H1 (cell line): ENCODE measurements at regions not wholly inside any gene's neighbourhood (a gene's known extent, or its start where the extent isn't known, plus 50 kb on each side); places are given as distances from the start of the nearest gene placed in this dataset.

Experiments
- CTCF ChIA-PET: fragments of 300-600 bp; sonication (Branson Sonifier 250); formaldehyde crosslinking; loops from one replicate; lab custom pipeline; 2021; ENCODE audit not compliant: partially characterized antibody; lab: Charles Lee
- POLR2A ChIA-PET: fragments of 300-600 bp; sonication (Branson Sonifier 250); formaldehyde crosslinking; loops from one replicate; lab custom pipeline; 2021; ENCODE audit warnings: inconsistent platforms; ENCODE audit not compliant: partially characterized antibody; lab: Charles Lee
- DNase-seq, 2 experiments: peaks; one replicate each; pipeline versions ENCODE4 v3.0.0 to v3.0.0-alpha.2; 2010 to 2022; ENCODE audit warnings: low spot score in 2 of 2, low read depth in 1 of 2, mixed read lengths in 1 of 2
- FAIRE-seq: peaks from 2 replicates; lab custom pipeline; 2011; peaks lifted over from hg19 to GRCh38; lab: Jason Lieb, UNC
- H2AFZ ChIP-seq: 2 replicates; pipeline ENCODE4 v1.8.1; 2012; ENCODE audit warnings: low read length, inconsistent platforms
- H2AK5ac ChIP-seq: 2 replicates; pipeline ENCODE4 v1.6.1; 2013; ENCODE audit warnings: low read depth, low read length
- H2BK120ac ChIP-seq: replicated peaks from 2 replicates; pipeline ENCODE3; 2013; ENCODE audit warnings: low read depth, low read length, inconsistent platforms
- H2BK12ac ChIP-seq: 2 replicates; pipeline ENCODE4 v1.6.1; 2013; ENCODE audit warnings: low read depth, low read length
- H2BK15ac ChIP-seq: 2 replicates; pipeline ENCODE4 v1.6.1; 2013; ENCODE audit warnings: low read length
- H2BK20ac ChIP-seq: 2 replicates; pipeline ENCODE4 v1.6.1; 2013; ENCODE audit warnings: low read length
- H2BK5ac ChIP-seq: 2 replicates; pipeline ENCODE4 v1.6.1; 2013; ENCODE audit warnings: low read depth, low read length
- H3K14ac ChIP-seq: 2 replicates; pipeline ENCODE4 v1.6.1; 2013; ENCODE audit warnings: inconsistent platforms; ENCODE audit not compliant: insufficient read length
- H3K18ac ChIP-seq: 2 replicates; pipeline ENCODE4 v1.6.1; 2013; ENCODE audit warnings: low read length; ENCODE audit errors: extremely low read depth
- H3K23ac ChIP-seq: 2 replicates; pipeline ENCODE4 v1.6.1; 2013; ENCODE audit warnings: inconsistent platforms; ENCODE audit not compliant: insufficient read length
- H3K23me2 ChIP-seq: 2 replicates; pipeline ENCODE4 v1.6.1; 2013; ENCODE audit warnings: low read depth, low read length
- H3K27ac ChIP-seq: 2 replicates; pipeline ENCODE4 v1.6.1; 2011; ENCODE audit warnings: low read depth, low read length, inconsistent platforms
- H3K27me3 ChIP-seq, 4 experiments: replicated peaks in 1 of 4; 1 replicate in 1 of 4; 2 replicates in 3 of 4; pipeline versions ENCODE4 v1.6.1 to v1.8.1; 2011 to 2013; ENCODE audit warnings: low read length in 3 of 4, mild to moderate bottlenecking in 3 of 4, inconsistent platforms in 2 of 4, mixed read lengths in 2 of 4, moderate library complexity in 1 of 4; ENCODE audit not compliant: control insufficient read depth in 3 of 4, insufficient read depth in 3 of 4; ENCODE audit errors: extremely low read depth in 1 of 4
- H3K36me3 ChIP-seq, 4 experiments: 2 replicates each; pipeline versions ENCODE4 v1.6.1 to v1.8.1; 2011 to 2013; ENCODE audit warnings: mild to moderate bottlenecking in 4 of 4, low read length in 3 of 4, moderate library complexity in 2 of 4, control low read depth in 1 of 4, inconsistent platforms in 1 of 4; ENCODE audit not compliant: insufficient read depth in 4 of 4, control insufficient read depth in 2 of 4
- H3K4ac ChIP-seq: replicated peaks from 2 replicates; pipeline ENCODE3; 2013; ENCODE audit warnings: low read length, low read depth, mixed read lengths, inconsistent platforms; ENCODE audit not compliant: insufficient read length
- H3K4me1 ChIP-seq, 4 experiments: replicated peaks in 1 of 4; 1 replicate in 1 of 4; 2 replicates in 3 of 4; pipeline versions ENCODE4 v1.6.1 to v1.8.1; 2011 to 2013; ENCODE audit warnings: low read length in 3 of 4, inconsistent platforms in 2 of 4, mixed read lengths in 1 of 4; ENCODE audit not compliant: insufficient read depth in 4 of 4, control insufficient read depth in 3 of 4
- H3K4me2 ChIP-seq, 2 experiments: 2 replicates each; pipeline versions ENCODE4 v1.6.1 to v1.8.1; 2011 to 2013; ENCODE audit warnings: low read depth in 2 of 2, low read length in 2 of 2, control low read depth in 1 of 2, inconsistent platforms in 1 of 2, mild to moderate bottlenecking in 1 of 2; ENCODE audit not compliant: insufficient read depth in 1 of 2
- H3K4me3 ChIP-seq, 4 experiments: fragments of 200-600, 300-600 bp in 1 of 4; sonication (generic), shearing (Covaris generic), sonication (Bioruptor Twin) in 1 of 4; 2 replicates each; pipeline versions ENCODE4 v1.5.1 to v1.8.1; 2011 to 2016; ENCODE audit warnings: low read length in 4 of 4, low read depth in 3 of 4, control low read depth in 2 of 4, inconsistent platforms in 2 of 4, mild to moderate bottlenecking in 2 of 4, mixed read lengths in 1 of 4, moderate library complexity in 1 of 4; ENCODE audit not compliant: insufficient read depth in 2 of 4; ENCODE audit errors: extremely low read depth in 1 of 4
- H3K56ac ChIP-seq: replicated peaks from 2 replicates; pipeline ENCODE3; 2013; ENCODE audit warnings: low read depth, mild to moderate bottlenecking, mixed read lengths, low read length, inconsistent platforms; ENCODE audit not compliant: insufficient read length
- H3K79me1 ChIP-seq: 2 replicates; pipeline ENCODE4 v1.6.1; 2013; ENCODE audit warnings: low read depth, low read length, control low read depth
- H3K79me2 ChIP-seq, 2 experiments: 2 replicates each; pipeline versions ENCODE4 v1.6.1 to v1.8.1; 2012 to 2013; ENCODE audit warnings: low read length in 2 of 2, mild to moderate bottlenecking in 2 of 2, inconsistent platforms in 1 of 2; ENCODE audit not compliant: insufficient read depth in 2 of 2, control insufficient read depth in 1 of 2
- H3K9ac ChIP-seq, 4 experiments: replicated peaks in 1 of 4; 1 replicate in 1 of 4; 2 replicates in 3 of 4; pipeline versions ENCODE4 v1.6.1 to v1.8.1; 2011 to 2013; ENCODE audit warnings: low read depth in 3 of 4, low read length in 3 of 4, control low read depth in 2 of 4, mild to moderate bottlenecking in 2 of 4, moderate library complexity in 2 of 4, inconsistent platforms in 1 of 4; ENCODE audit errors: extremely low read depth in 1 of 4
- H3K9me3 ChIP-seq, 2 experiments: 2 replicates each; pipeline versions ENCODE4 v1.6.1 to v1.8.1; 2012 to 2013; ENCODE audit warnings: mild to moderate bottlenecking in 2 of 2, moderate library complexity in 2 of 2, control low read depth in 1 of 2, inconsistent platforms in 1 of 2, low read depth in 1 of 2, low read length in 1 of 2, mixed read lengths in 1 of 2; ENCODE audit not compliant: insufficient read depth in 2 of 2
- H4K20me1 ChIP-seq, 2 experiments: replicated peaks in 1 of 2; 2 replicates each; pipeline versions ENCODE3 to v1.8.1; 2011 to 2013; ENCODE audit warnings: inconsistent platforms in 2 of 2, low read length in 2 of 2, mild to moderate bottlenecking in 1 of 2; ENCODE audit not compliant: insufficient read depth in 2 of 2, control insufficient read depth in 1 of 2
- H4K5ac ChIP-seq: 2 replicates; pipeline ENCODE4 v1.6.1; 2013; ENCODE audit warnings: low read length, low read depth, mixed read lengths, inconsistent platforms; ENCODE audit not compliant: insufficient read length
- H4K8ac ChIP-seq: 2 replicates; pipeline ENCODE4 v1.8.0; 2013; ENCODE audit warnings: mild to moderate bottlenecking, moderate library complexity, low read length, inconsistent platforms; ENCODE audit not compliant: insufficient read depth; ENCODE audit errors: extremely low read depth
- H4K91ac ChIP-seq: replicated peaks from 2 replicates; pipeline ENCODE3; 2013; ENCODE audit warnings: low read length, mixed read lengths, inconsistent platforms; ENCODE audit not compliant: insufficient read length
- MAFK ChIP-seq: IDR thresholded peaks from 2 replicates; pipeline ENCODE4 v1.6.1; 2012; ENCODE audit warnings: low read depth, mild to moderate bottlenecking, improper control_type of control experiment, low read length
- SRF ChIP-seq: IDR thresholded peaks from 2 replicates; pipeline ENCODE4 v1.6.1; 2011; ENCODE audit warnings: mild to moderate bottlenecking, low read depth, low read length, moderate library complexity
- WGBS, 2 experiments: shearing (Covaris generic) in 1 of 2; methylation state at CpG; one replicate each; pipeline versions ENCODE4 v1.1.6 to v1.1.7; 2013 to 2015; ENCODE audit warnings: low lambda C conversion rate in 2 of 2, mixed read lengths in 2 of 2, inconsistent platforms in 1 of 2, low coverage in 1 of 2, missing lambda C conversion rate in 1 of 2; ENCODE audit not compliant: insufficient replicate concordance in 2 of 2, insufficient coverage in 1 of 2, insufficient read length in 1 of 2; ENCODE audit errors: extremely low coverage in 1 of 2, missing lambda C conversion rate in 1 of 2; 5-methylcytosine and 5-hydroxymethylcytosine counted together

- no peaks in the 10 kb centered on the region for H3K36me3 ChIP-seq
- peak; percentile 76; the same call in 1 of the 2 replicates for TF ChIP-seq MAFK
- TF ChIP-seq SRF, result no peak
- H3K27me3 ChIP-seq, result no peaks in the 10 kb centered on the region
- CTCF ChIA-PET, result no interaction called here
- no peak overlapping the region for H4K8ac ChIP-seq
- H4K91ac ChIP-seq, result no peak overlapping the region
- H2BK12ac ChIP-seq, result no peak overlapping the region
- no peak overlapping the region for H3K4ac ChIP-seq
- H3K56ac ChIP-seq, result no peak overlapping the region
- no peak overlapping the region for H2BK20ac ChIP-seq
- no peak overlapping the region for H3K27ac ChIP-seq
- H3K23me2 ChIP-seq, result no peaks in the 10 kb centered on the region
- FAIRE-seq (no peak), DNase-seq (no peak)
- POLR2A ChIA-PET, result no interaction called here
- no peak overlapping the region for H2BK120ac ChIP-seq
- H3K9me3 ChIP-seq, result no peaks in the 10 kb centered on the region
- no peak overlapping the region for H4K5ac ChIP-seq
- H2AK5ac ChIP-seq, result no peak overlapping the region
- no peaks in the 10 kb centered on the region for H3K4me1 ChIP-seq
- H3K9ac ChIP-seq, result no peak overlapping the region
- WGBS, 2 experiments, result 89 to 100% methylated on average over 1 of the region's 1 CpG
- no peaks in the 10 kb centered on the region for H3K79me2 ChIP-seq
- no peaks in the 10 kb centered on the region for H3K79me1 ChIP-seq
- no peak overlapping the region for H2BK5ac ChIP-seq
- H4K20me1 ChIP-seq, result no peaks in the 10 kb centered on the region
- H3K4me2 ChIP-seq, result no peak overlapping the region
- H3K4me3 ChIP-seq, result no peak overlapping the region
- H3K14ac ChIP-seq, result no peak overlapping the region
- no peak overlapping the region for H2BK15ac ChIP-seq
- H3K23ac ChIP-seq, result no peak overlapping the region
- no peak overlapping the region for H3K18ac ChIP-seq
- no peak overlapping the region for H2AFZ ChIP-seq
These were observed 269.6 kb upstream of the CNTNAP4 start for GRCh38 chr16:76007645-76008044.
